HG03097 (cell line): ENCODE measurements at regions not wholly inside any gene's neighbourhood (a gene's known extent, or its start where the extent isn't known, plus 50 kb on each side); places are given as distances from the start of the nearest gene placed in this dataset.
"Not testable (repeated sequence)": the region's sequence is repeated elsewhere in the genome, so short reads cannot be mapped to it uniquely, and the experiment has no call there.

Experiments used
- ATAC-seq: cut with Tn5 transposase; IDR thresholded peaks from one replicate; pipeline ENCODE4 v1.9.1; 2021; ENCODE audit not compliant: unreplicated experiment, low FRiP score

DNA sequence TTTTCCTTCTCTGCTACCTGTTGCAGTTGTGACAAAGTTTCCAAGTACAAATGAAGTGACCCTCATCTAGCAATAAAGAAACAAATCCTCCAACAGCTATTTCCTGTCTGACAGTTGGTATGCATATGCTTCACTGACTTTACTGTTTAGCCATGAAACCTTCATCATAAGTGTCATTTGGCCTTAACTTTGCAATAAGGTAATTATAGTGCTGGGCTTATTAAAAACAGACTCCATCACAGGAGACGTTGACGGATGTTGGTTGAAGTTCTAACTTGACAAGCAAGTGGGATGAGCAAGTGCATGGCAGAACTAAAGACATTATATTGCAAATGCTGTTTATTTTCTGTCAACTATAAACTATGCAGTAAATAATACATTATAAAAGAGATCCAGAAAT lies 425.2 kb downstream of the RPS29 start:
- ATAC-seq: no peak

DNA sequence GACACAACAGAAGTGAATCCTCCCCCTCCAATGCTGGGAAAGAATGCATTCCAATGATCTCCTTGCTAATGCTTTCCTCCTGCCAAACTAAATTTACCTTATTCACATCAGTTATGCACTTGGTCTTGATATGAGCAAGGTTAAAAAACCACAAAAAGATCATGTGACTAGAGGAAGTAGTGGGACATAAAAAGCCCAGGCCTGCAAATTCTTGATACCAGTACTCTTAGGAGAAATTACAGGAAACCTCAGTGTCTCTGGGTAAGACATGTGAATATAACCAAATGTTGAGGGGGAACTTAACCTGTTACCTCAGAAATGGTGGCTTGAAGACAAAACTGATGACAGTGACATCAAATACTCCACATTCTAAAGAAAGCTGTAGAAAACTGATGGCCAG lies 427.1 kb downstream of the RPS29 start:
- no peak for ATAC-seq

DNA sequence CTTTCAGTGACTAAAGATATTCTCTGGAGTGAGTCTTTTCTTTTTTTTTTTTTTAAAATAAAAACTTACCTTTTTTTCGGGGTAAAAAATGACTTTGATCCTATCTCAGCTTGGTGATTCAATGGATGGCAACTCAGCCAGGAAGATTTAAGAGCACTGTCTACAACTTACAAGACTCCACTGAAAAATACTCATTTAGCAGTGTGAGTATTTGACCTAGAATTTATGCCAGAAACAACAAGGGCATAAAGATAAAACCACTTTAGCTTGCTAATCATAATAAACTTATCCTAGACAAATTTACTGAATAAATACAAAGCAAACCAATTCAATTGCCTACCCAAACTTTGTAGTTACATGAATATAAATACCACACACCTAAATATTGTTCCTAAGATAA lies 446.6 kb downstream of the RPS29 start:
- no peak for ATAC-seq

DNA sequence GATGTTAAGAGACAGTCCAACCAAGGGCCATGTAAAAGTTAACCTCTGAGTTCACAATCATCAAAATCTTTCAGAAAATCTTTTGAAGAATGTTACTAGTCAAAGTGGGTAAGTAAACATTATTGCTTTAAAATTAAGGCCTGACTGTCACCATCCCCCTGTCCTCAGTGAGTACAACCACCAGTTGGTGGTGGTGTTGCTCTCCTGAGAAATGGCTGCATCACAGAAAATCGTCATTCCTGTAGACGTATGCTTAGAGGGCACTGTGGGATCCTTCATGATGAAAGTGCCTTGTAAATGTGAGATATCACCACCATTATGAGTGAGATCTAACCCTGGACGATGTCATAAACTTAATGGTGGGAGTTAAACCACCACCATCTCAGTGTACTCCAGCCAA lies 451.2 kb downstream of the RPS29 start:
- no peak for ATAC-seq

DNA sequence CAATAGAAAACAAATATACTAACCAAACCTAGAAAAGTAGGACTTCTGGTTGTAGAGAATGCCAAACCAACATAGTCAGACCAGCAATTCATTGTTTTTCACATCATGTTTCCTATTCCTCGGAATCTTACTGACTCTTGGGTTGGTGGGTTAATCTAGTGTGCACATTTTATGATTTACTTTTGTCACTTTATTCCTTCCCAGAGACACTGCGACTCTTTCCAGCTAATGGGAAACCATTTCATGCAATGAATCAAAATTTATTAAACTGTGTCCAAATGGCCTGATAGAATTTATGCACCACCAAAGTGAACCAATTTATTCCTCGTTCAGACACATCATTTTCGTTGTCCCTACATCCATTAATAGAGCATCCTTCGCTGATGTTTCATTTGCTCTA lies 464.9 kb downstream of the RPS29 start:
- no peak for ATAC-seq

DNA sequence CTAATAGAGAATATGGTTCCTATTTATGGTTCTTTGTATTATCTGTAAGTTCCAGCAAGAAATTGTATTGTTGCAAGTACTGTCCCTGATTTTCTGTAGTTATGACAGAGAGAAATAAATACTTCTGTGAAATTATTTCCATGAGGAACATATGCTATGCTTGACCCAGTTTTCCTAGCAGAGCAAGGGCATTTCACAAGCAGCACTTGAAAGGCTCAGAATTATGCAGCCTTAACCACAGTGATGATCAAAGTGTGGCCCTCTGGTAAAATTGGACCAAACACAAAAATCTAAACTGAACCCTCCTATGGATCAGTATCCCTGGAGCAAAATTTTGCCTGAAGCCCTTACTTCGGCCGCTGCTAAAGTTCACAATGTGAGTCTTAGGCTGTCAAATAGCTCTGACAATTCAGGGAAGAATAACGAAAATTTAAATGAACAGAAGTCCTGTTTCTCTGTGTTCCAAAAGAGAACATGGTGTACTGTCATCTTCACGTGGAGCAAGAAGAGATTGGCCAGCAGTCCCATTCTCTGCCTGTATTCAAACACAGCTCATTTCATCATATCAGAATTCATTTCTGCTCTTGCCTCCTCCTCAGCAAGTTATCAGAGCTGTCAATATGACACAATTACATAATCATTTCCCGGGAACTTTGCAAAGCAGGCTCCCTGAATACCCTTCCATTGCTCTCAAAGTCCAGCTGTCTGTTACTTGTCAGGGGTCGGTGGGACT lies 471.9 kb downstream of the RPS29 start:
- ATAC-seq: no peak

DNA sequence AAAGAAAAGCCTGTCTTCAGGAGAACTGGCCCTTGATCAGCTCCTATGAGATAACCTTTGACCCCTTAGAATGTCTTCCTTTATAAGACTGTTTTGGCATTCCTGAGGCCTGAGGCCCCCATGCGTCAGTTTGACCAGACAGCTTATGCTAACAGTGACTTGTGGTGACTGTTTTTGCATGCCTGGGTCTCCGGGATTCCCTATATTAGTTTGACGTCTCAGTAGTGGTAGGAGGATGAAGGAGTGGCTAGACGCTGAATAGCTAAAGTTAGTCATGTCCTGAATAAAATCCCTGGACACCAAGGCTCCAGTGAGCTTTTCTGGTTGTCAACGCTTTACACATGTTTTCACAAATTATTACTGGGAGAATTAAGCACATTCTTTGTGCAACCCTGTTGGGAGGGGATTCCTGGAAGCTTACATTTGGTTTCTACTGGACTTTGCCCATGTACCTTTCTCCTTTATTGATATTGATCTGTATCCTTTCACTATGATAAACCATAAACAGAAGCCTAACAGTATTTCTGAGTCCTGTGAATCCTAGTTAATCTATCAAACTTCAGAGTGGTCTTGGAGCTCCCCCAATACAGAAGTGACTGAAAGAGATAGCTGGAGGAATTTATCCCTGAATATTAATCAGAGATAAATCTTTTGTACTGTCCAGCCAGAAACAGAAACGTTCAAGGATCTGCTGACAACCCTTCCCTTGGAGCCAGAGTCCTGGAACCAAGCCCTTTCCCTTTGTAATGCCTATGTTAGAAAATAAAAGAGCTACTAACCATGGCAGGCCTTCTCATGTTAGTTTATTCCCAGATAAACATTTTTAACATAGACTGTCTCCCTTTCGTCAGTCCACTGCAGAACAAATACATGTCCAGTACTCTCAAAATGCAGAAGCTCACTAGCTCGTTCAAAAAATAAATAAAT lies 479.2 kb downstream of the RPS29 start:
- no peak for ATAC-seq

DNA sequence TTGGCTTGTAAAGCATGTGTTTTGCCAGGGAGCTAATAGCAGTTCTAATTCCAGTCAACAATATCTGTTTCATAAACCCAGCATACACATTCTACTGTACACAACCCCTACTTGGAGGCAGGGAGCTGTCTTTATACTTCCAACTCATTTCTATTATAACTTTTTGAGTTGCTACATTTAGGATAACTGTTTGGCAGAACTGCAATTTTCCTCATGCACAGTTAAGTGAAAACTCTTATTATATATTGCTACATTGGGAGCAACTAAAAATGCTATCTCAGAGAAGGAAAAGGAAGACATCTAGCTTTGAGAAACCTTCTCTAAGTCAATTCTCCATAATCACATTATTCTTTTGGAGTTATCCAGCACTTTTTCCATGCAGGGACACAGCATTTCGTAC lies 480.2 kb downstream of the RPS29 start:
- ATAC-seq: no peak

DNA sequence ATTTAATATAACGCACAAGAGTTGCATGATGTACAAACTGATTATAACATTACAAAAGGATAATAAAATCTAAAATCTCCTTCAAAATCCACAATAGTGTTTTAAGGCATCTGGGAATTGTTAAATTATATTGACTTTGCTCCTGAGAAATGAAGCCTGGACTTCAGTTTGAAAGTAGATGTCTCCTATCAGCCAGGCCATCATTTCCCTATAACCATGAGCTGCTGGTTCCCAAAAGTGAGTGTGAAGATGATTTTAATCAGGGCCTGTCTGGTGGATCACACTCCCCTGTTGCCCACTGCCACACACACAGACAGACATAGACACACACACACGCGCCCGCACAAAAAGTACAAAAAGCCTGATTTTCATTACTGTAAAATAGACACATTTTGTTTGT lies 480.7 kb downstream of the RPS29 start:
- ATAC-seq: no peak

DNA sequence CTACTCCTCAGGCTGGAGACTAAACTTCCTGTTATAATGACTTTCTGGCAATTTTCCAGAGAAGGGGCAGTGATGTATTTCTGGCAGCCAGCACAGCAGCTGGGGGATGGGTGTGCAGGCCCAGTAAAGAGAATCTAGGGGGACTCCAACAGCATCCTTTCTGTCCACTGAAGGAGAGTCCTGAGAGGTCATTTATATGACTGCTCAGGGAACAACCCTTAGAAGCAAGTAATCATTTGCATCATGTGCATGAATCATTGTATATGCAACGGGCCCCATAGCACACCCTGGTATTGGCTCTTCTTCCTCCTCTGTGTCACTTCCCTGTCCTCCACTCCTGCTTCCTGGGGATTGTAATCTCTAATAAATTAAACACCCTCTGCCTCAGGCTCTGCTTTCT lies 493.8 kb downstream of the RPS29 start:
- ATAC-seq: no peak

DNA sequence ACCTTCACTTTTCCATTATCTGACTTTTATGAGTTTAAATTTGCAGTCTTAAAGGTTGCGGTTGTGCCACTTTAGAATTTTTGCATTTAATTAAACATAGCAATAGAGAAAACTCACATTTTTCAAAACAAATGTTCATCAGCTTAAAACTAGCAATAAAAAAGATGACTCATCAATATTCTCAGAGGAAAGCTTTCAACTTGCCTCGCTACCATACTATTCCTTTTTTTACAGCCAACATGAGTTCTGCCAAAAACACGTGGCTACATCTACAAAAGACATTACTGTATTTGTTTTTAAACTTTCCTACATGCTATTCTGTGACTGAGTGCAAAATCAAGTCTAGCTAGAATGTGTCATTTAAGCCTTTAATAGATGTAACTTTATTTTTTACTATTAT lies 497.1 kb downstream of the RPS29 start:
- ATAC-seq: no peak

DNA sequence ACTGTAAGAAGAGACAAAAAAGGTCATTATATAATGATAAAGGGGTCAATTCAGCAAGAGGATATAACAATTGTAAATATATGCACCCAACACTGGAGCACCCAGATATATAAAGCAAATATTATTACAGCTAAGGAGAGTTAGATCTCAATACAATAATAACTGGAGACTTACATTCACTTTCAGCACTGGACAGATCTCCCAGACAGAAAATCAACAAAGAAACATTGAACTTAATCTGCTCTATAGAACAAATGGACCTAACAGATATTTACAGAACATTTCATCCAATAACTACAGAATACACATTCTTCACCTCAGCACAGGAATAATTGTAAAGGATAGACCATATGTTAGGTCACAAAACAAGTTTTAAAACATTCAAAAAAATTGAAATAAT lies 512.9 kb downstream of the RPS29 start:
- not testable (repeated sequence) for ATAC-seq

DNA sequence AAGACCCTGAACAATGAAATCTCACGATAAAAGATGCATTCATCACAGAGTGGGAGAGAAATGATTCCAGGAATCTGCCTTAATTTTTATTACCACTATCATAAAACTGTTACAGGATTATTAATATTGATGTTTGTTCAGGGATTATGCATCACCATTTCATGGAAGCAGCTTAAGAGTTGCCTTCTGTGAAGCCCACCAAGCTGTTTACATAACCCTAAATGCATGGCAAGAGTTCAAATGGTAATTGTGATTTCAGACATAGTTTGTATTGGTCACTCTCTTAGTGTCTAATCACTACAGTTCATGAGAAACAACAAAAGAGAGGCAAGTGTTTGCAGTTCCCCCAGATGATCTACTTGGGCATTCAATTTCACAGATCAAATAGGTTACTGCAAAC lies 527.7 kb downstream of the RPS29 start:
- ATAC-seq: no peak

DNA sequence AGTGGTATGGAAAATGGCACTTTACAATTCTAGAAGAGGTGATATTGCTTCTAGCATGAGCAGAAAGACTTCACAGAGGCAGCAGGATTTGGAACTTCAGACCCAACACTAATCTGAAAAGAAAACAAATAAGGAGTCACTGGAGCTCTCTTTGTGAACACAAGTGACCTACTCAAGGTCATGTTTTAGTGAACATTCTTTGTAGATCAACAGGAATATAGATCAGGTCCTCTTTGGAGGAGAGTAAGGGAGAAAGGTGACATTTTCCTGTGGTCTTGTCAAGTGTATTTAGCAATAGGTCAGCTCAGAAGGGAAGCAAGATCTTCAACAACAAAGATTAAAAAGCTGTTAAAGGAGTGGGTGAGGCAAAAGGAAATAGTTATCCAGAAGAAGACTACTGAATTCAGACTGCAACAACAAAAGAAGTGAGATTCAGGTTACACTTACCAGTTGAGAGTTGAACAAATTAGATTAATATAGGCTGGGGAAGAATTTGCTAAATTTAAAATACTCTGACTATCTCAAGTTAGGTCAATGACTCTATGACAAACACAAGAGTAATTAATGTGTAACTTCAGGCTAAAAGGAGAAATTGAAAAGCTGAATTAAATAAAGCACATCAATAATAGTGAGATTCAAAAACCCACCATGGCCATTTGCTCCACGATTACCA lies 528.2 kb downstream of the RPS29 start:
- no peak for ATAC-seq

DNA sequence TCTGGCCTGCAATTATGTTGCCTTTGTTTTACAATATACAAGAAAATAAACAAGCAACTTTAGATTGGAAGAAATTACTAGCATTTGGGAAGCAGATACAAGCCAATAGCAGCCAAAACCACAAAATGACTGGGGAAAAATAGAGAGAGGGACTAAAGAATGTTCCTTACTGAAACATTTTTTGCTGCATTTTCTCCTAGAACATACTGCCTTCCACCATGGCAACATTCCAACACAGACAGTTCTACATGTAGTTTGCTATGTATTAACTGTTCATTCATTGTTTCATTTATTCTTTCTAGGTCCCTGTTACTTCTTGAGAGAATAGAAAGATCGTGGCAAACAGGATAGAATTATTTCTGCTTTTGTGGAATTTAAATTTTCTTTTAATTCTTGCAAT lies 530.2 kb downstream of the RPS29 start:
- no peak for ATAC-seq

DNA sequence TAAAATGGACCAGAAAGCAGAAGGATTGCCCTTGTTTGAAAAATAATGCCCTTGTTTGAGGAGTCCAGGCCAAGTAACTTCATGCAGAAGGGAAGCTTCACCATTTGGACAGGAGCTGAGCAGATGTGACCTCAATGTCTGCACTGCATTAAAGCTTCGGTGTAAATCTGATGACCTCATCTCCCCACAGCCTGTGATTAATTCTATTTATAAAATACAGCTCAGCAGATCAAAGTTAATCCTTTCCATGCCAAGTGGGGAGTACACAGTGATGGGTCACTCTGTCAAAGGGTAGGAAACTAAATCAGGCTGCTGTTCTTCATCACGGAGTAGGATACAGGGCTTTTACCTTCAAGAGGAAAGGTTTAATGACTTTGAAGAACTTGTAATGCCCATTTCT lies 533.7 kb downstream of the RPS29 start:
- ATAC-seq: no peak

DNA sequence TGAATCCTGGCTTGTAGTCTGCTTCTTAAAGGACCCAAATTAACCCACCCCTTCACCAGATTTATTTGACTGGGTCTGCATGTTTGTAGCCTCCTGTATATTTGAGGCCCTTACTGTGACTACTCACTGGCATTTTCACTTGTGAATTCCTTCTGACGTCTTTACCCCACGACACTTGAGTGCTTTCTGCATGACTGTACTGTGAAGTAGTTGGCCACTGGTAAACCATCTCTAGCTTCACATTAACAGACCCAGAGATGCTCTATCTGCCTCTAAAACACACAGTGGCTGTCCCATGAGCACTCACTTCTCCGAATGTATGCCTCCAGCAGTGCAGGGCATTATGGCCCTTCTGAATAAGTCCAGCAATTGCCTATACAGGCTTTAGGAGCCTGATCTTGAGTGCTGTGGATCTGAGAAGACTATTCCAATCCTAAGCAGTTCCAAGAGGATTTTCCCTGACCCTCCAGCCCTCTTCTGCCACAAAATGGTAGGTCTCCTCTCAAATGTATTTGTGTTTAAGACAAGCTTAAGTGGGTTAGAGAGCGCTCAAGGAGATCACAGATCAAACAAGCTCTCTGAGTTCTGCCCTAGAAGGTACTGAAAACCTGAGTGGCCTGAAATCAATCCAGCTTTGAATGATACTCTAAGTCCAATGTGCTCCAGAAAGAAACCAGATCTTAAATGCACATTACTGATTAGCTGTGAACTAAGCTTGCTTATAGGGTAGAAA lies 534.7 kb downstream of the RPS29 start:
- ATAC-seq: no peak

DNA sequence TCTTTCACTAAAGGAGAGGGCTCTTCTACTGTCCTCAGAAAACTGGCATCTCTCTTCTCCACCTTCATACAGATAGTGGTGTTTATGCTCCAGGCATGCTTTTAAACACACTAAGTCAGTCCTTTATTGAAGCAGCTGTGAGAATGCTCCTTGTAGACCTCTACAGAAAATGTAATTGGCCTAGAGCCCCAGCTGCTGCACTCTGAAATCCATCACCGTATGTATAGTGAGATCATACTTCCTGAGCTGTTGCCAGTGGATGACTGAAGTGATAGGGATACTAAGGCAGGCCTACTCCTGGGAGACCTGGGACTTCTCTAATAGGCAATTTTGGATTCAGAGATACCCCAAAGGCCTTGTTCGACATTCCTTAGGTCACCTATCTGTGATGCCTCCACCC lies 535.4 kb downstream of the RPS29 start:
- no peak for ATAC-seq

DNA sequence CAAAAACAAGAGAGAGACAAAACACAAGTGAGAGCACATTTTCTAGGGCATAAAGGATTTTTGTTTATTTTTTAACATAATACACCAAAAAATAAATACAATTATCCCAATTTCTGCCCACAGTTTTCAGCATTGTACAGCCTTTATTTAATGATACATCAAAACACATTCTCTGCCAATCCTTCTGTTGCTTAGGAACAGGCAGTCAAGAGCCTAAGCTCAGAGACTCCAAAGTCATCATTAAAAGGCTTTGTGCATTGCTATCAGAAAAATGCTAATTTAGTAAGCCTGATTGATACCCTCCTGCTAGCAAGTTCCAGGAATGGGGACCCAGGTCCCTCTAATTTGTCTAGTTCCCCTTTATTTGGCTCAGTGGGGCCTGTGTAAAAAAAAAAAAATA lies 536.5 kb downstream of the RPS29 start:
- ATAC-seq: no peak

DNA sequence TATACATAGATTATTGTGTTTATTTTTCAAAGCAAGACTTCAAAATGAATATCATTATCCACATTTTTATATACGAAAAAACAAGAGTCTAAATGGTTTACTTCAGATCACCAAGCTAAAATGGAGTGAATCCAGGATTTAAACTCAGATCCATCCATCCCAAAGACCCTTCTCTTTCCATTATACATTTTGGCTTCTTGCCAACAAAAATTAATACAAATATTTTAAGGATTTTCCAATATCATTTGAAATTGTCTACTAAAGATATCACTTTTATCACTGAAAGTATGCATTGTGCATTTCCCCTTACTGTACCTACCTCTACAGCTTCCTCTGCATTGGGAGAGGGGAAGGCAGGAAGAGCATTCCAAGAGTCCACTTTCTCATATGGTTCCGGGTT lies 541.2 kb downstream of the RPS29 start:
- ATAC-seq: no peak

DNA sequence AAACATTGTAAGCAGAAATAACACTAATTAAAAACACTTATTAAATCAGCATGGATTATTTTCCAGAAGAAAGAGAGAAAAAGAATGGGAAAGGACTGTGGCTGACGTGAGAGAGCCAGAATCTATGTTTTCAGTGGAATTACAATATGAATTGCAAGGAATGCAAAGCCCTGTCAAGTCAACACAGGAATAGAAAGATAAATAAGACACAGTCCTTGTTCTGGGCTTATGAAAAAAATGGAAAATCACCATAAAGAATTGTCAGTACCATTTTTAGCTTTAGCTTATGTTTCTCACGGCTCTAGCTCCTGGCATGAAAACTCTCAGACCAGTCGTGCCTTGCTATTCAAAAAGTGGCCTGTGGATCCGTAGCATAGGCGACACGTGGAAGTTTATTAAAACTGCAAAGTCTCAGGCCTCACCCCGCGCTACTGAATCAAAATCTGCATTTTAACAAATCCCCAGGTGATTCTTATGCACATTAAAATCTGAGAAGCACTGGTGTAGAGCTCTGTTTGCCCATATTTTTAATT lies 549.1 kb downstream of the RPS29 start:
- no peak for ATAC-seq
